ENCODE measurements at regions not wholly inside any gene's neighbourhood (a gene's known extent, or its start where the extent isn't known, plus 50 kb on each side); places are given as distances from the start of the nearest gene placed in this dataset.
A peak's percentile ranks its signal among the peaks of the same experiment; 100 is the strongest.

- DNase-seq (ENCODE audit: low read depth), result no peak
Observed at GRCh38 chr4:144565527-144566195, 80.3 kb upstream of the HHIP start.

GRCh38 chr4:144572660-144573059 is 73.3 kb upstream of the HHIP start:
- DNase-seq (ENCODE audit: low read depth), result no peak

DNA sequence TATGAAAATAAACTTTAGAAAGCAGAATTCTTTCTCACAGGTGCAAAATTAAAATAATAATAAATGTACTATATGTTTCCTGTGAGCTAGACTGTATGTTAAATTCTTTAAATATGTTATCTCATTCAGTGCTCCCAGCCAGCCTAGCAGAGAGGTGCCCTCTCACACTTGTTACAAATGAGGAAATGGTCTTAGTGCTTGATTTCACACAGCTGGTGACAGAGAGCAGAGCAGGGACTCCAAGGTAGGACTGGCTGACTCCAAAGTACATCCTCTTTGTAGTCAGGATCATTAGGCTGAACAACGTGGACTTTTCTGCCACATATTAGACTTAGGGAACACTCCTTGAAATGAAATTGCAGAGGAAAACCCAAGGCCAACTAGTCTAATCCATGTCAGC is 72.0 kb upstream of the HHIP start:
- DNase-seq (ENCODE audit: low read depth), result no peak

DNA sequence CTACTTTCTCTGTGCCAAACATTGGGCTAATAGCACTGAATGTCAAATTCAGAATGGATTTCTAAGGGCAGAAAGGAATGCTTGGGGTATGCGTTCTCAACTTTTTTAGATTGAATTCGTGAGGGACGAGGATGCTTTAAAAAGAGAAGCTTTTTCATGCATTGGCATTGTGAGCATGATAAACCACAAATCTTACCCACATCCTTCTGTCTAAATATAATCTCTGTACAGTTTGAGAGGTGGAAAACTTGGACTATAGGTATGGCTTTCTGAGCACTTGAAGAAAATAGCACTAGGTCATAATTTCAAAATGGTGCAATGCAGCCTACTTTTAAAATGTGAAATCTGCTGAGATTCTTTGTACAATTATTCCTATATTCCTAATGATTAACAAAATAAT is 71.4 kb upstream of the HHIP start:
- no peak for DNase-seq (ENCODE audit: low read depth)

- DNase-seq (ENCODE audit: low read depth), result no peak
Observed at GRCh38 chr4:144575181-144575580, 70.8 kb upstream of the HHIP start.

DNA sequence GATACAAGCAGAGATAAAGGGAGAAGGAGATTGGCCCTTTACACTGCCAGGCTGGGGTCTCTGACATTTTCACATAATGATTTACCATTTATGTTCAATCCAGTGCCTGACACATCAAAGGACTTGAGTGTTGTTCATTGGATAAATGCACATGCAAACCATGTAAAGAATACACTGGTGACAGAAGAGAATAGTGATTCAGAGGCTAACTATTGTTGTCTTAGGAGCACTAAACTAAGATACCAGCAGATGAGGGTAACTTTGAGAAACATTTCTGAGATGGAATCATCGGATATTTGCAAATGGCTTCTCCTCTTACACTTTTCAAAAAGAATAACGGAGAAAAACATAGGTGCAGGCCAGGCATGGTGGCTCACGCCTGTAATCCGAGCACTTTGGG is 67.3 kb upstream of the HHIP start:
- no peak for DNase-seq (ENCODE audit: low read depth)

DNA sequence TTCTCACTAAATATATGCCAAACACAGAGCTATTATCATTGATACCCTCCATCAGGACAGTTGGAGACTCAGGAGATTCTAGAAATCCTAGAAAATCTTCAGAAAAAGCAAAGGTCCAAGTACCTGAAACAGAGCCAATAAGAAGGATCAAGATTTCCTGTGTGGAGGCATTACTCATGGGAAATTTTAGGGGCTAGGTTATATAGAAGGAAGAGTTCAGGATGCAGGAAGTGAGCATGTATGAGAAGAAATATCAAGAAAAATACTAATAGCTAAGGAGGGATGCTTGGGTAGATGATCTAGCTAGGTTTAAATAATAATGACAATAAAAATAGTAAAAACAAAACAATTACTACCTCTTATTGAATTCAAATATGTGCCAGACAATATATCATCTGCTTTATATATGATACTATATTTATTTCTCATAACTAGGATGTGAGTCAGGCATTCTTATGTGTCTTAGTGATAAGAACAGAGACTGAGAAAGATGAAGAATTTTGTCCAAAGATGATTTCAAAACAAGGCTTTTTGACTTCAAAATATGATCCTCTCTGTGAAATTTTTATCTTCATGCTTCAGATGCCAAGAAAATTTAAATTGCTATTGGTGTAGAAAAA is 66.4 kb upstream of the HHIP start:
- DNase-seq (ENCODE audit: low read depth), result no peak

DNA sequence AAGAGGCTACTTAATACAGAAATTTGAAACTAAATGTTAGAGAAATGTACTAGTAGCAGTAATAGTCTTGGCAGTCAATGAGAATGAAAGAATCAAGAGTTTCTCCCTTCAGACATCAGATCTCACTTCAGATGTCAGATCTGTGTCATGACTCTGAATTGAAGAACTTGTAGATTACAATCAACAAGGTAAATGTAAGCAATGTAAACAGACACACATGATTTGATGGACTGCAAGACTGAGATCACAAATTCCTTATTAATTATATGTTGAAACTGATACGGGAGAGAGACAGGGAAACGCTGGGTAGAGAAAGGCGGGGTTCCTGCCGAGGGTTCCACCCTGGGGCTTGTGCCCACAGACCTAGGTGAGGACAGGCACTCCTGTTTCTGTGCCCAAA is 65.5 kb upstream of the HHIP start:
- no peak for DNase-seq (ENCODE audit: low read depth)

- DNase-seq (ENCODE audit: low read depth), result no peak
Observed at GRCh38 chr4:144582105-144582850, 63.7 kb upstream of the HHIP start.

DNA sequence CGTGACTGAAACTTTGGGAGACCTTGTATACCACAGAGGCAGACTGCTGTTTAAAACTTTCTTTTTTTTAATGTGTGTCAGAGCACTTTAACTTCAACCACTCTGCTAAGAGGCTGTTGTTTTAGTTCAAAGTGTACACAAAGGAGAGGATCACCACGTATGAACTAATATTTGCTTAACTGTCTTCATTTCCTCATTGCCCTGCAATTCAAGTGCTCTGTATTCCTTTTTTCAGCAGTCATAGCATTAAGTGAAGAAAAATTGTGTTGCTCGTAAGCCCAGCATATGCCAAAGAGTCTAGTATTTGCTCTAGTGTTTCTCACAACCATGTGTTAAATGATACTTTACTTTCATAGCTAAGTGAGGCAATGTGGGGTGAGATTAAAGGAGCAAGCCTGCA is 63.0 kb upstream of the HHIP start:
- no peak for DNase-seq (ENCODE audit: low read depth)

- no peak for DNase-seq (ENCODE audit: low read depth)
Observed at GRCh38 chr4:144583658-144584057, 62.3 kb upstream of the HHIP start.

- no peak for DNase-seq (ENCODE audit: low read depth)
Observed at GRCh38 chr4:144584428-144584827, 61.5 kb upstream of the HHIP start.

DNA sequence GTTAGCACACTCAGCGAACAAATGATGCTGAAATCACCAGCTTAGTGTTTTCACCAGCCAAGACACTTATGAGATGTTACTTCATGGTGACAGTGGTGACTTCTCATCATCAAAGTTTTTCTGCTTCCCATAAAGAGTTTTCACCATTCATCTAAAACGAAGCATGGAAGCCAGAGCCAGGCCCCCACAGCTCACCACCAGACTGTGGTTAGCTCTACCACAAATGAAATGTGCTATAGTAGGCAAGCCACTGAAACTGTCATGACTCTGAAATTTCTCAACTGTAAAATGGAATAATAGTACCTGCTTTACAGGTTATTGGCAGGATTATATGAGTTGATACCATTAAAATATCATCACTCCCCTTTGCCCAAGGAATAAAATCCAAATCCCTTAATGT is 56.4 kb upstream of the HHIP start:
- no peak for DNase-seq (ENCODE audit: low read depth)

DNA sequence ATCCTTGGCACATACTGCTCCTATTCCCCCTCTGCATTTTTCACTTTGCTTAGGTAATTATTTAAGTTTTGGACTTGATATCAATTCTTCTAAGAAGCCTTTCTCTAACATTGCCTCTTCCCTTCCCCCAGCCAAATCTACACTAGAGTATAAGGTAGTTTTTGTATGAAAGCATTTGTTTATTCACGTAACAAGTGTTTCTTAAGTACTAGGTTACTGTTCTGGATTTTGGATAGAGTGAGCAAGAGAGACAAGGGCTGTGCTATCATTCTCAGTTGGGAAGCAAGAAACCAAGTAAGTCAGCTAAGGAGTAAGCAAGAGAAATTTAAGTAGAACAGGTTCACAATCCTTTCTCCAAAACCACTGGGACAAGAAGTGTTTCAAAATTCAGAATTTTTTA is 55.9 kb upstream of the HHIP start:
- DNase-seq (ENCODE audit: low read depth), result no peak

DNA sequence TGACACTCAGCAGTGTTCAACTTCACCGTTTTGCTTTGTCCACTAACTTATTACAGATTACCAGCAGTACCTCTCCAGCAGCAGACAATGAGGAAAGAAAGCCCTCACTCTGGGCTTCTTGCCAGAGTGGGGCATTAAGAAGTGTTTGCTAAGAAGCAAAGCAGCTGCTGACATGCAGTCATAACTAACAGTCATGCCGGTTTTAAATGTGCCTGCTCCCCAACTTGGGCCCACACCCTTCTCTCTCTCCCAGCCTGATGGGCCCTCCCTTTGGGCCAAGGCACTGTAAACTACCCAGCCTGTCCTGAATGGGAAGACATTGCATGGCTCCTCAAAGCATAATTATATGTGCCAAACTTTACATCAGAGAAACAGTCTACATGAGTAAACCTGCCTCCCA is 54.6 kb upstream of the HHIP start:
- DNase-seq (ENCODE audit: low read depth), result peak; percentile 31

- DNase-seq (ENCODE audit: low read depth), result no peak
Observed at GRCh38 chr4:144592264-144592663, 53.7 kb upstream of the HHIP start.

DNA sequence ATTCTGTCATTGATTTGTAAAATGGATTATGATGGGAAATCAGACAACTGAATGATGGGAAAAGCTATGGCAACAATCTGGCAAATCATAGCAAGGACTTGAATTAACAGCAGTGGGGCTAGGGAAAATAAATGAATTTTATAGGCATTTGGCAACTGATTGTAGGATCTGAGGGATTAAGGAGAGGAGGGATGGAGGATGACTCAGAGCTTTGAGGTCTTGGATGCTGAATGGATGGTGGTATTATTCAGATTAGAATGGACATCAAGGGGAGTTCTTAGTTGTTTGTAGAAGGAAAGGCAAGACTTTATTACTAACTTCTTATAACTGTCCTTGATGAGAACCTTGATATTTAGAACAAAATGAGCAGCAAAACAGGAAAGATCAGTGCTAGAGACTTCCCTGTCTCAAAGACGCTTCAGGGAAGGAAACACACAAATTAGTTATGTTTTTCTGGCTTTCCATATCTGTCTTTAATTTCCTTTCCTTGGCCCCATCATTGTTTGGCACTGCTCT is 51.4 kb upstream of the HHIP start:
- DNase-seq (ENCODE audit: low read depth), result no peak

DNA sequence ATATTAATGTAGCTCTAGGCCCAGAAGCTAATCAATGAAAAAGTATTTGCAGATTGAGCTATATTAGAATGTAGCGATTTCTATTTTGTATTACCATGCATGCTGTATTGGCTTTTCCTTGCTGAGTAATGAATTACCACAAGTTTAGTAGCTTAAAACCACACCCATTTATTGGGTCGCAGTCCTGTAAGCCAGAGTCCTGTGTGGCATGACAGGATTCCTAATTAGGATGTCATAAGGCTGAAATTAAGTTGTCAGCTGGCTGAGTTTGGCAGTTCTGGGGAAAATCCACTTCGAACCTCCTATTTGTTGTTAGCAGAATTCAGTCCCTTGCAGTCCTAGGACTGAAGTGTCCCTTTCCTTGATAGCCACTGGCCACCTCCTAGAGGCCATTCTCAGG is 50.3 kb upstream of the HHIP start:
- no peak for DNase-seq (ENCODE audit: low read depth)

Data from RPMI7951 (cell line).